PC-3 (cell line): ENCODE measurements at regions not wholly inside any gene's neighbourhood (a gene's known extent, or its start where the extent isn't known, plus 50 kb on each side); places are given as distances from the start of the nearest gene placed in this dataset.
"Not testable (repeated sequence)": the region's sequence is repeated elsewhere in the genome, so short reads cannot be mapped to it uniquely, and the experiment has no call there.

Experiments
- ATAC-seq: fragments of 200-7000 bp; cut with Tn5 transposase; 2 replicates; pipeline ENCODE4 v1.9.1; 2020; ENCODE audit warnings: mild to moderate bottlenecking, moderate library complexity
- BruUV-seq: library from RNA; stranded (reverse); fragments of 400-500 nt; replicated peaks from 2 replicates; lab custom pipeline; 2021; lab: Mats Ljungman, UMichigan
- CTCF ChIA-PET: fragments of 300-600 bp; sonication (Branson Sonifier 250); formaldehyde crosslinking; loops from one replicate; lab custom pipeline; 2022; ENCODE audit warnings: antibody characterized with exemption; lab: Charles Lee
- POLR2A ChIA-PET: fragments of 300-600 bp; sonication (Branson Sonifier 250); formaldehyde crosslinking; loops from one replicate; lab custom pipeline; 2022; ENCODE audit warnings: antibody characterized with exemption; ENCODE audit not compliant: unreplicated experiment; lab: Charles Lee
- DNase-seq: peaks from one replicate; pipeline ENCODE4 v3.0.0-alpha.2; 2015
- H2AFZ ChIP-seq: fragments of 300-600 bp; sonication (generic); 2 replicates; pipeline ENCODE4 v1.6.0; 2016; ENCODE audit warnings: antibody characterized with exemption, low read length
- H3F3A ChIP-seq: fragments of 300-600 bp; sonication (generic); one replicate; pipeline ENCODE4 v1.6.0; 2017; ENCODE audit warnings: antibody characterized with exemption, low read length, control low read depth, mild to moderate bottlenecking; ENCODE audit not compliant: unreplicated experiment
- H3K27ac ChIP-seq: fragments of 300-600 bp; sonication (generic); 2 replicates; pipeline ENCODE4 v1.5.1; 2016; ENCODE audit warnings: mild to moderate bottlenecking, low read length
- H3K27me3 ChIP-seq: fragments of 300-600 bp; sonication (generic); 2 replicates; pipeline ENCODE4 v1.6.1; 2016; ENCODE audit warnings: low read length, mixed read lengths
- H3K36me3 ChIP-seq: fragments of 300-600 bp; sonication (generic); 2 replicates; pipeline ENCODE4 v1.6.1; 2016; ENCODE audit warnings: low read depth, mixed run types, low read length, mixed read lengths
- H3K4me1 ChIP-seq: fragments of 300-600 bp; sonication (generic); 2 replicates; pipeline ENCODE4 v1.5.1; 2016; ENCODE audit warnings: low read length; ENCODE audit not compliant: insufficient read depth
- H3K4me2 ChIP-seq: fragments of 300-600 bp; sonication (generic); 2 replicates; pipeline ENCODE4 v1.6.0; 2016; ENCODE audit warnings: low read length
- H3K4me3 ChIP-seq: fragments of 300-600 bp; sonication (generic); 2 replicates; pipeline ENCODE4 v1.5.1; 2016; ENCODE audit warnings: mild to moderate bottlenecking, low read length, mixed read lengths
- H3K79me2 ChIP-seq: fragments of 300-600 bp; sonication (generic); 2 replicates; pipeline ENCODE4 v1.6.1; 2017; ENCODE audit warnings: low read length, mixed read lengths
- H3K9ac ChIP-seq: fragments of 300-600 bp; sonication (generic); 2 replicates; pipeline ENCODE4 v1.6.0; 2016; ENCODE audit warnings: mild to moderate bottlenecking, low read length
- H3K9me2 ChIP-seq: fragments of 300-600 bp; sonication (generic); replicated peaks from 2 replicates; pipeline ENCODE4 v1.6.1; 2016; ENCODE audit warnings: mixed run types, low read length, mixed read lengths
- H3K9me3 ChIP-seq: fragments of 300-600 bp; sonication (generic); 2 replicates; pipeline ENCODE4 v1.6.1; 2016; ENCODE audit warnings: low read length, mixed read lengths
- H4K20me1 ChIP-seq: fragments of 300-600 bp; sonication (generic); 2 replicates; pipeline ENCODE4 v1.6.1; 2016; ENCODE audit warnings: low read length, mixed read lengths
- EZH2 ChIP-seq: fragments of 300-600 bp; sonication (generic); IDR thresholded peaks from one replicate; pipeline ENCODE4 v1.6.1; 2017; ENCODE audit warnings: antibody characterized with exemption, mild to moderate bottlenecking, low read length; ENCODE audit not compliant: unreplicated experiment
- EZH2phosphoT487 ChIP-seq: fragments of 300-600 bp; sonication (generic); IDR thresholded peaks from 2 replicates; pipeline ENCODE4 v1.6.1; 2018; ENCODE audit warnings: mild to moderate bottlenecking, antibody characterized with exemption, low read length, borderline replicate concordance
- intact Hi-C: fragments of 100-400 bp; cut with micrococcal nuclease; formaldehyde crosslinking; loops from 2 replicates; pipeline ENCODE4 v1.9.0; 2023
- TF ChIP-seq, protein P1 (sequence below): fragments of 300-600 bp; sonication (generic); conservative IDR thresholded peaks from 2 replicates; pipeline ENCODE4 v1.5.1; 2017; ENCODE audit warnings: antibody characterized with exemption, low read depth, mild to moderate bottlenecking, low read length

DNA sequence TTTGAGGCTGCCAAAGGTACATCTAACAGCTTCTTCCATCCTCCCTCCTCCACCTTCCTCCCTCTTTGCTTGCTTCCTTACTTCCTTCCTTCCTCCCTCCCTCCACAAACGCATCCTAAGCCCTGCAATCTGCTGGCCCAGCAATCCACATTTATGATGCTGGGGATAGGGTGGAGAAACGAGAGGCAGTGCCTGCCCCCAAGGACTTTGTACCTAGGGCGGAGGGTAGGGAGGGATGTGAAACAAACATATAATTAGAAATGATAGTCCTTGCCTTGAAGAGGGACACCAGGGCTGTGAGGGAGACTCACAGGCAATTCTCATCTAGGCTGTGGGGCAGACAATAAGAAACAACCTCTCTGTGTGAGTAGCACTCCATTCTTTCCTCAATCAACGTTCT lies 188.3 kb downstream of the ANKRD30B start:
- POLR2A ChIA-PET: no interaction called here
- intact Hi-C loops: no loop called here
- H3K79me2 ChIP-seq: no peaks in the 10 kb centered on the region
- H2AFZ ChIP-seq: no peak overlapping the region
- BruUV-seq: no TSS peak
- H3K27ac ChIP-seq: no peak overlapping the region
- ATAC-seq (no peak), DNase-seq (no peak)
- no peaks in the 10 kb centered on the region for H3K36me3 ChIP-seq
- no peak overlapping the region for H3K4me3 ChIP-seq
- no peak overlapping the region for H3K9ac ChIP-seq
- no peaks in the 10 kb centered on the region for H4K20me1 ChIP-seq
- CTCF ChIA-PET: no interaction called here
- no peaks in the 10 kb centered on the region for H3K9me2 ChIP-seq
- no peaks in the 10 kb centered on the region for H3K27me3 ChIP-seq
- peaks cover 13% of the 10 kb centered on the region for H3K4me1 ChIP-seq
- H3K4me2 ChIP-seq: no peak overlapping the region
- H3F3A ChIP-seq: no peaks in the 10 kb centered on the region
- no peaks in the 10 kb centered on the region for H3K9me3 ChIP-seq
- TF ChIP-seq EZH2 (no peak), EZH2phosphoT487 (no peak)
- TF ChIP-seq, protein P1, sequence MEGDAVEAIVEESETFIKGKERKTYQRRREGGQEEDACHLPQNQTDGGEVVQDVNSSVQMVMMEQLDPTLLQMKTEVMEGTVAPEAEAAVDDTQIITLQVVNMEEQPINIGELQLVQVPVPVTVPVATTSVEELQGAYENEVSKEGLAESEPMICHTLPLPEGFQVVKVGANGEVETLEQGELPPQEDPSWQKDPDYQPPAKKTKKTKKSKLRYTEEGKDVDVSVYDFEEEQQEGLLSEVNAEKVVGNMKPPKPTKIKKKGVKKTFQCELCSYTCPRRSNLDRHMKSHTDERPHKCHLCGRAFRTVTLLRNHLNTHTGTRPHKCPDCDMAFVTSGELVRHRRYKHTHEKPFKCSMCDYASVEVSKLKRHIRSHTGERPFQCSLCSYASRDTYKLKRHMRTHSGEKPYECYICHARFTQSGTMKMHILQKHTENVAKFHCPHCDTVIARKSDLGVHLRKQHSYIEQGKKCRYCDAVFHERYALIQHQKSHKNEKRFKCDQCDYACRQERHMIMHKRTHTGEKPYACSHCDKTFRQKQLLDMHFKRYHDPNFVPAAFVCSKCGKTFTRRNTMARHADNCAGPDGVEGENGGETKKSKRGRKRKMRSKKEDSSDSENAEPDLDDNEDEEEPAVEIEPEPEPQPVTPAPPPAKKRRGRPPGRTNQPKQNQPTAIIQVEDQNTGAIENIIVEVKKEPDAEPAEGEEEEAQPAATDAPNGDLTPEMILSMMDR: no peak

DNA sequence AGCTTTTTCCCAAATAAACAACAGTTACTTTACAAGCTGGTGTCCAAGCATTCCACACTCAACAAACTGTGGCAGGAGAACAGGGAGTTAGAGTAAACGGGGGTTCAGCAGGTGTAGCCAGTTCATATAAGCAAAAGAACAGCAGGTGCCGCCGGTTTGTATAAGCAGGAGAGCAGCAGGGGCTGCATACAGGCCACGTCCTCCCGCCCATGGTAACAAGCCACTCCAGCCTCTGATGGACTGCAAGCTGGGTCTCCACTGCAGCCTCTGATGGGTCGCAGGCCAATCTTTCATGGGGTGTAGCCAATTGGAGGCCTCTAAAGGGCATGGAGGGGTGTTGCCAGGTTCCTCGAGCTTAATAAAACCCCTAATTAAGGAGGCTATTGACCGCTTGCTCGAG lies 189.3 kb downstream of the ANKRD30B start:
- H3K27me3 ChIP-seq: no peaks in the 10 kb centered on the region
- TF ChIP-seq EZH2 (no peak), EZH2phosphoT487 (no peak)
- TF ChIP-seq, protein P1: no peak
- H3K27ac ChIP-seq: no peak overlapping the region
- ATAC-seq: no peak
- H3K9me2 ChIP-seq: no peaks in the 10 kb centered on the region
- no peak overlapping the region for H3K4me2 ChIP-seq
- H3F3A ChIP-seq: no peaks in the 10 kb centered on the region
- no peak overlapping the region for H2AFZ ChIP-seq
- H3K9me3 ChIP-seq: no peaks in the 10 kb centered on the region
- no peak overlapping the region for H3K4me3 ChIP-seq
- H3K4me1 ChIP-seq: peaks cover 13% of the 10 kb centered on the region
- ChIA-PET POLR2A (no interaction called here), CTCF (no interaction called here)
- no peak for DNase-seq
- intact Hi-C loops: no loop called here
- no peaks in the 10 kb centered on the region for H4K20me1 ChIP-seq
- no peaks in the 10 kb centered on the region for H3K79me2 ChIP-seq
- no peak overlapping the region for H3K9ac ChIP-seq
- H3K36me3 ChIP-seq: no peaks in the 10 kb centered on the region
- no TSS peak for BruUV-seq

DNA sequence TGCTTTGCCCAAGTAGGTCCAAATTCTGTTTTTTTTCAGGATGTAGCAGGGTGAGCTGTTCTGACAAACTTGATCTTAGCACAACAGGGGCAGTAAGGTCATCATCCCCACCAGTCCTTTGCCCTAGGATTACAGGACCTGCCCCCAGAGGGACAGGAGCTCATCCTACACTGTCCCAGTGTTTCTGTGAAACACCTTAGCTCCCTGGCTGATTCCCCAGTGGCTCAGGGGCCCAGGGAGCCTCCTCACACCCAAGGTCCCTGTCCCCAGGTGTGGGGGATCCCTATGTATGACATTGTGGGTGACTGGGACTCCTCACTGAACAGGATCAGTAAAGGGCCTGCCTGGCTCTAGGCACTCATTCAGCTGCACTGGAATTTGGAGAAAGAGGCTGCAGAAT lies 191.2 kb downstream of the ANKRD30B start:
- intact Hi-C loops: no loop called here
- no TSS peak for BruUV-seq
- no peak for DNase-seq
- Histone ChIP-seq H3K36me3 (no peaks in the 10 kb centered on the region), H3K9ac (no peak overlapping the region), H4K20me1 (no peaks in the 10 kb centered on the region), H3K9me2 (no peaks in the 10 kb centered on the region), H3K4me3 (no peak overlapping the region), H3F3A (no peaks in the 10 kb centered on the region), H2AFZ (no peak overlapping the region), H3K4me1 (peaks cover 19% of the 10 kb centered on the region), H3K27me3 (no peaks in the 10 kb centered on the region), H3K27ac (no peak overlapping the region), H3K4me2 (no peak overlapping the region), H3K9me3 (no peaks in the 10 kb centered on the region), H3K79me2 (no peaks in the 10 kb centered on the region)
- no peak for ATAC-seq
- no peak for TF ChIP-seq EZH2phosphoT487
- TF ChIP-seq EZH2: no peak
- TF ChIP-seq, protein P1: no peak
- POLR2A ChIA-PET: no interaction called here
- CTCF ChIA-PET: no interaction called here

DNA sequence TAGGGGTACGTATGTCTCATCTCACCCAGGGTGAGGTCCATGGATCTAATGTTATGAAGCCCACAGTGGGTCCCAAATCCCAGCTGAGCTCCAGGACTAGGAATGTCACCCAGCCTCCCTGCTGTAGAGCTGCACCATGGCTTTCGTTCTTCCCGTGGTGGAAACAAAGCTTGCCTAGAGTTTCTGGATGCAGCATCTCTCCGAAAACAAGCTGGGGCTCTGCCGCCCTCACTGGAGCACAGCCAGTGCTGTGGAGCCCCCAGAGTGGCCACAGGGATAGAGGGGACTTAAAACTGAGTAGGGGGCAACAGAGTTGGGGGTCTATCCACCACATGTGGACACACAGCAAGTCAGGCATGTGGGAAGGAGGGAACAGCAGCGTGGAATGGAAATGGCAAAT lies 192.1 kb downstream of the ANKRD30B start:
- H3K4me2 ChIP-seq, ATAC-seq, H4K20me1 ChIP-seq, H3K36me3 ChIP-seq, DNase-seq, CTCF ChIA-PET, H3K4me3 ChIP-seq, H3K27me3 ChIP-seq, BruUV-seq, POLR2A ChIA-PET, H3K9me3 ChIP-seq, intact Hi-C loops, H3K27ac ChIP-seq, H3K9ac ChIP-seq, H3K79me2 ChIP-seq, H3K9me2 ChIP-seq, H3K4me1 ChIP-seq, H3F3A ChIP-seq, H2AFZ ChIP-seq: not testable (repeated sequence)
